Mammary epithelial cell (primary cell): ENCODE measurements at regions not wholly inside any gene's neighbourhood (a gene's known extent, or its start where the extent isn't known, plus 50 kb on each side); places are given as distances from the start of the nearest gene placed in this dataset.

ENCODE experiments used
- CTCF ChIP-seq, 2 donors: IDR thresholded peaks in 1 of 2; conservative IDR thresholded peaks in 1 of 2; 2 replicates each; pipeline ENCODE4 v1.5.1; 2011 to 2012; ENCODE audit warnings: inconsistent platforms in 2 of 2, low read length in 2 of 2, mild to moderate bottlenecking in 2 of 2, control low read depth in 1 of 2, low read depth in 1 of 2; ENCODE audit not compliant: insufficient read depth in 1 of 2; ENCODE audit errors: extremely low read depth in 1 of 2
- EZH2 ChIP-seq: IDR thresholded peaks from 2 replicates; pipeline ENCODE4 v1.6.1; 2012; ENCODE audit warnings: low read length, inconsistent platforms, borderline replicate concordance

DNA sequence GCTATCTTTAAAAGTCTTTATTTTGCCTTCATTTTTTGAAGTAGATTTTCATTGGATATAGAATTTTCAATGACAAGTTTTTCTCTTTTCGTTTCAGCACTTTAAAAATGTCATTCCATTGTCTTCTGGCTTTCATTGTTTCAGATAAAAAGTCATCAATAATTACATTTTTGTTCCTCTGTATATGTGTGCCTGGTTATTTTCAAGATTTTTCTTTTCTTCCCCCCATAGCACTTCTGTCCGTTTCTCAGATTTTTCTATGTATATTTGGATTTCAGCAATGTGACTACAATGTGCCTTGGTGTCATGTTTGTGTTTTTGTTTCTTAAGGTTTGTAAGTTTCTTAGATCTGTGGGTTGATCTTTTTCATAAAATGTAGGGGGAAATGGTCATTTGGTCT lies 66.3 kb upstream of the HSD17B12 start:
- TF ChIP-seq CTCF (conservative IDR thresholded peaks at IDR 0.05 in 1 of 2, IDR thresholded peaks at IDR 0.05 in 1 of 2; ENCODE audit: extremely low read depth in 1 of 2, insufficient read depth in 1 of 2, low read depth in 1 of 2, low read length in 2 of 2) (no peak), EZH2 (no peak)
